22Rv1 (cell line): ENCODE measurements at regions not wholly inside any gene's neighbourhood (a gene's known extent, or its start where the extent isn't known, plus 50 kb on each side); places are given as distances from the start of the nearest gene placed in this dataset.

Experiments used
- ZFX ChIP-seq: fragments of 450-650 bp; IDR thresholded peaks from 2 replicates; pipeline ENCODE4 v1.6.1; 2017; ENCODE audit warnings: antibody characterized with exemption, borderline replicate concordance
- TF ChIP-seq, protein P1 (sequence below): fragments of 450-650 bp; IDR thresholded peaks from 2 replicates; pipeline ENCODE4 v1.5.1; 2017; ENCODE audit warnings: mild to moderate bottlenecking

DNA sequence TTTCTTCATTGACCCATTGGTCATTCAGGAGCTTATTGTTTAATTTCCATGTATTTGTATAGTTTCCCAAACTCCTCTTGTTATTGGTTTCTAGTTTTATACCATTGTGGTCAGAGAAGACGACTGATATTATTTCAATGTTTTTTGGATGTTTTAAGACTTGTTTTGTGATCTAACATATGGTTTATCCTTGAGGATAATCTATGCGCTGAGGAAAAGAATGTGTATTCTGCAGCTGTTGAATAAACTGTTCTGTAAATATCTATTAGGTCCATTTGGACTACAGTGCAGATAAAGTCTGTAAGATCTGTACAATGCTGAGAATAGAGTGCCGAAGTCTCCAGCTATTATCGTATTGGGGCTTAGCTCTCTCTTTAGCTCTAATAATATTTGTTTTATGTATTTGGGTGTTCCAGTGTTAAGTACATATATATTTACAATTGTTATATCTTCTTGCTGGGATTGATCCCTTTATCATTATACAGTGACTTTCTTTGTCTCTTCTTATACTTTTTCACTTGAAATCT is 223.3 kb upstream of the ZNF217 start:
- TF ChIP-seq, protein P1, sequence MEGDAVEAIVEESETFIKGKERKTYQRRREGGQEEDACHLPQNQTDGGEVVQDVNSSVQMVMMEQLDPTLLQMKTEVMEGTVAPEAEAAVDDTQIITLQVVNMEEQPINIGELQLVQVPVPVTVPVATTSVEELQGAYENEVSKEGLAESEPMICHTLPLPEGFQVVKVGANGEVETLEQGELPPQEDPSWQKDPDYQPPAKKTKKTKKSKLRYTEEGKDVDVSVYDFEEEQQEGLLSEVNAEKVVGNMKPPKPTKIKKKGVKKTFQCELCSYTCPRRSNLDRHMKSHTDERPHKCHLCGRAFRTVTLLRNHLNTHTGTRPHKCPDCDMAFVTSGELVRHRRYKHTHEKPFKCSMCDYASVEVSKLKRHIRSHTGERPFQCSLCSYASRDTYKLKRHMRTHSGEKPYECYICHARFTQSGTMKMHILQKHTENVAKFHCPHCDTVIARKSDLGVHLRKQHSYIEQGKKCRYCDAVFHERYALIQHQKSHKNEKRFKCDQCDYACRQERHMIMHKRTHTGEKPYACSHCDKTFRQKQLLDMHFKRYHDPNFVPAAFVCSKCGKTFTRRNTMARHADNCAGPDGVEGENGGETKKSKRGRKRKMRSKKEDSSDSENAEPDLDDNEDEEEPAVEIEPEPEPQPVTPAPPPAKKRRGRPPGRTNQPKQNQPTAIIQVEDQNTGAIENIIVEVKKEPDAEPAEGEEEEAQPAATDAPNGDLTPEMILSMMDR, result no peak
- TF ChIP-seq ZFX, result no peak
